IPS-15b (cell line): ENCODE measurements at regions not wholly inside any gene's neighbourhood (a gene's known extent, or its start where the extent isn't known, plus 50 kb on each side); places are given as distances from the start of the nearest gene placed in this dataset.
"Not testable (repeated sequence)": the region's sequence is repeated elsewhere in the genome, so short reads cannot be mapped to it uniquely, and the experiment has no call there.

Source experiments
- H3K27me3 ChIP-seq: one replicate; pipeline ENCODE4 v1.6.1; 2013; ENCODE audit warnings: low read length; ENCODE audit not compliant: control insufficient read depth, insufficient read depth
- H3K36me3 ChIP-seq: one replicate; pipeline ENCODE4 v1.6.1; 2013; ENCODE audit warnings: low read length; ENCODE audit not compliant: control insufficient read depth, insufficient read depth
- H3K4me1 ChIP-seq: one replicate; pipeline ENCODE4 v1.6.1; 2013; ENCODE audit warnings: mild to moderate bottlenecking, low read length; ENCODE audit not compliant: control insufficient read depth, insufficient read depth
- H3K4me3 ChIP-seq: one replicate; pipeline ENCODE4 v1.5.1; 2013; ENCODE audit warnings: low read depth, low read length
- H3K9ac ChIP-seq: one replicate; pipeline ENCODE4 v1.6.1; 2013; ENCODE audit warnings: low read depth, mild to moderate bottlenecking, low read length
- H3K9me3 ChIP-seq: one replicate; pipeline ENCODE4 v1.6.1; 2013; ENCODE audit warnings: mild to moderate bottlenecking, low read length; ENCODE audit not compliant: control insufficient read depth, insufficient read depth

- no peaks in the 10 kb centered on the region for H3K9me3 ChIP-seq
- no peak overlapping the region for H3K9ac ChIP-seq
- H3K4me3 ChIP-seq = no peak overlapping the region
- H3K4me1 ChIP-seq = no peaks in the 10 kb centered on the region
- H3K36me3 ChIP-seq = no peaks in the 10 kb centered on the region
- H3K27me3 ChIP-seq = no peaks in the 10 kb centered on the region
Measured at GRCh38 chr2:142794850-142795249, 82.6 kb upstream of the KYNU start.

- H3K36me3 ChIP-seq, H3K4me1 ChIP-seq, H3K9ac ChIP-seq, H3K9me3 ChIP-seq, H3K27me3 ChIP-seq, H3K4me3 ChIP-seq: not testable (repeated sequence)
Measured at GRCh38 chr2:142792328-142792727, 85.1 kb upstream of the KYNU start.

GRCh38 chr2:142791335-142791734, 86.1 kb upstream of the KYNU start:
- Histone ChIP-seq H3K9me3 (no peaks in the 10 kb centered on the region), H3K4me1 (no peaks in the 10 kb centered on the region), H3K4me3 (no peak overlapping the region), H3K36me3 (no peaks in the 10 kb centered on the region), H3K9ac (no peak overlapping the region), H3K27me3 (no peaks in the 10 kb centered on the region)

- no peaks in the 10 kb centered on the region for H3K27me3 ChIP-seq
- H3K9ac ChIP-seq = no peak overlapping the region
- H3K36me3 ChIP-seq = no peaks in the 10 kb centered on the region
- H3K9me3 ChIP-seq = no peaks in the 10 kb centered on the region
- H3K4me3 ChIP-seq = no peak overlapping the region
- no peaks in the 10 kb centered on the region for H3K4me1 ChIP-seq
Measured at GRCh38 chr2:142786918-142787702, 90.4 kb upstream of the KYNU start.

GRCh38 chr2:142782942-142783443, 94.5 kb upstream of the KYNU start:
- Histone ChIP-seq H3K9me3 (no peaks in the 10 kb centered on the region), H3K4me1 (no peaks in the 10 kb centered on the region), H3K4me3 (no peak overlapping the region), H3K9ac (no peak overlapping the region), H3K36me3 (no peaks in the 10 kb centered on the region), H3K27me3 (no peaks in the 10 kb centered on the region)

GRCh38 chr2:142781146-142781545, 96.3 kb upstream of the KYNU start:
- Histone ChIP-seq H3K36me3 (no peaks in the 10 kb centered on the region), H3K9ac (no peak overlapping the region), H3K4me3 (no peak overlapping the region), H3K9me3 (no peaks in the 10 kb centered on the region), H3K27me3 (no peaks in the 10 kb centered on the region), H3K4me1 (no peaks in the 10 kb centered on the region)

- H3K36me3 ChIP-seq = no peaks in the 10 kb centered on the region
- H3K27me3 ChIP-seq = no peaks in the 10 kb centered on the region
- no peak overlapping the region for H3K4me3 ChIP-seq
- H3K4me1 ChIP-seq = no peaks in the 10 kb centered on the region
- H3K9ac ChIP-seq = no peak overlapping the region
- H3K9me3 ChIP-seq = no peaks in the 10 kb centered on the region
Measured at GRCh38 chr2:142778289-142778688, 99.2 kb upstream of the KYNU start.

- H3K9me3 ChIP-seq = no peaks in the 10 kb centered on the region
- no peak overlapping the region for H3K9ac ChIP-seq
- H3K36me3 ChIP-seq = no peaks in the 10 kb centered on the region
- H3K4me1 ChIP-seq = no peaks in the 10 kb centered on the region
- no peak overlapping the region for H3K4me3 ChIP-seq
- H3K27me3 ChIP-seq = no peaks in the 10 kb centered on the region
Measured at GRCh38 chr2:142777742-142778141, 99.7 kb upstream of the KYNU start.

- no peaks in the 10 kb centered on the region for H3K4me1 ChIP-seq
- H3K4me3 ChIP-seq = no peak overlapping the region
- no peaks in the 10 kb centered on the region for H3K27me3 ChIP-seq
- H3K36me3 ChIP-seq = no peaks in the 10 kb centered on the region
- no peak overlapping the region for H3K9ac ChIP-seq
- H3K9me3 ChIP-seq = peaks cover 10% of the 10 kb centered on the region
Measured at GRCh38 chr2:142769761-142770160, 107.7 kb upstream of the KYNU start.

GRCh38 chr2:142767847-142768246, 109.6 kb upstream of the KYNU start:
- Histone ChIP-seq H3K27me3 (no peaks in the 10 kb centered on the region), H3K4me3 (no peak overlapping the region), H3K9ac (no peak overlapping the region), H3K4me1 (no peaks in the 10 kb centered on the region), H3K9me3 (peaks cover 10% of the 10 kb centered on the region), H3K36me3 (no peaks in the 10 kb centered on the region)

- H3K36me3 ChIP-seq = no peaks in the 10 kb centered on the region
- no peaks in the 10 kb centered on the region for H3K9me3 ChIP-seq
- no peaks in the 10 kb centered on the region for H3K4me1 ChIP-seq
Measured at GRCh38 chr2:142758973-142759372, 118.5 kb upstream of the KYNU start.

GRCh38 chr2:142757111-142757510, 120.4 kb upstream of the KYNU start:
- no peak overlapping the region for H3K9ac ChIP-seq
- no peaks in the 10 kb centered on the region for H3K9me3 ChIP-seq
- H3K4me1 ChIP-seq = no peaks in the 10 kb centered on the region
- H3K4me3 ChIP-seq = no peak overlapping the region
- H3K36me3 ChIP-seq = no peaks in the 10 kb centered on the region
- H3K27me3 ChIP-seq = no peaks in the 10 kb centered on the region

More at GRCh38 chr2:142758973-142759372, 118.5 kb upstream of the KYNU start:
- Histone ChIP-seq H3K9ac (no peak overlapping the region), H3K27me3 (no peaks in the 10 kb centered on the region), H3K4me3 (no peak overlapping the region)
